ENCODE measurements at regions not wholly inside any gene's neighbourhood (a gene's known extent, or its start where the extent isn't known, plus 50 kb on each side); places are given as distances from the start of the nearest gene placed in this dataset.
"Not testable (repeated sequence)": the region's sequence is repeated elsewhere in the genome, so short reads cannot be mapped to it uniquely, and the experiment has no call there.

DNA sequence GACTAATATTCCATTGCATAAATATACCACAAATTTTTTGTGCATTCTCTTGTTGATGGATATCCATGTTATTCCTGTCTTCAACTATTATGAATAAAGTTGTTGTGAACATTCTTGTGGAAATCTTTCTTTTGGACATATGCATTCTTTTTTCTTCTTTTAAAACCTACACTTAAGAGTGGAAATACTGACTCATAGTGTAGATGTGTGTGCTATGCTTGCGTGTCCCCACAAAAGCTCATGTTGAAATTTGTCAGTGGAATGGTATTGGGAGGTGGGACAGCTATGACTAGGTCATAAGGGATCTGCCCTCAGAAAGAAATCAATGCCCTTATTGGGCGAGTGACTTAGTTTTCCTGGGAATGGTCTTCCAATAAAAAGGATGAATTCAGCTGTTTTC, 203.6 kb upstream of the PRSS58 start:
- no peak for DNase-seq

DNA sequence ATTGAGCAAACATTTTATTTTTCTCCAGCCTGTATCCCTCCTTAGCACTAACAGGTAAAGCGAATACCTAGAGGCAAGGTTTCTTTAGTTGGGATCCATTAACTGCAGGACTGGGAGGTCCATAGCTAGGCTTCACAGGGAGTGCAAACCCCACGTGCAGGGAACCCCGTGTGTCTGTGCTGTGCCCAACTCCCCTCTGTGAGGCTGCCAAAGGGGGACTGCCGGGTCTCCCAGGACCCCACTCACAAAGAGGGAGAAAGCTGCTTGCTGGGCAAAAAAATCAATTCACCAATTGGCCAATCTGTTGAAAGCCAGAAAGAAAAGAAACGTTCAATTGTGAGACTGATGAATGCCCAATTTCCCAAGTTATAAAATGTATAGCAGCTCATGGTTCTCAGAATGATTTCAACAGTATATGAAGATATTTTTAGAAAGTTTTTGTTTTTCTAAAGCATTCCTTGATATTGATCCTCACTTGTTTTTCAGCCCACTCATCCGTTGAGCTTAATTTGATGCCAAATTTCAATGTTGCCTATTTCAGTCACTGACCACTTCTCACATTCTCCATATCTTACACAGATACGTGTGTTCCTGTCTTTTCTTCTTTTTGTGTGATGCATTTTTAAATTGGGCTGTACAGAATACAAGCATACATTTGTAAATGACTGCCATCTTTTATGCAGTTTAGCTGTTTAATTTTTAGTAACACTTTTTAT, 202.7 kb upstream of the PRSS58 start:
- DNase-seq: no peak

DNA sequence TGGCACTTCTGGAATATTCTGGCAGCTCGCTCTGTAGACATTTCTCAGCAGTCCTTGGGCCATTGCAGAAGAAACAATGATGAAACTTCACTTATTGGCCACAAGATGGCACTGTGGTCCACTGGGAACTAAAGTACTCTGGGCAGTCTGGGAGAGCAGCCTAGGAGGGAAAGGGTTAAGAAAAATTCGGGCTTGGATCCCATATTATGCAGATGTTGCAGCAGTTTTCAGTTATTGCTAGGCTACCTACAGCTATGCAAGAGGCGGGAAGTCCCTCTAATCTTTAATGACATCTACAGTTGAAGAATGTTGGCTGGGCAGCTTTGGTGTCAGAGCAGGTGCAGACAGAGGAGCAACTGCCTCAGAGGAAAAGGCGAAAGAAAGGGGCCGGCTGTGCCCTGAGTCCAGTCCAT, 201.7 kb upstream of the PRSS58 start:
- no peak for DNase-seq

DNA sequence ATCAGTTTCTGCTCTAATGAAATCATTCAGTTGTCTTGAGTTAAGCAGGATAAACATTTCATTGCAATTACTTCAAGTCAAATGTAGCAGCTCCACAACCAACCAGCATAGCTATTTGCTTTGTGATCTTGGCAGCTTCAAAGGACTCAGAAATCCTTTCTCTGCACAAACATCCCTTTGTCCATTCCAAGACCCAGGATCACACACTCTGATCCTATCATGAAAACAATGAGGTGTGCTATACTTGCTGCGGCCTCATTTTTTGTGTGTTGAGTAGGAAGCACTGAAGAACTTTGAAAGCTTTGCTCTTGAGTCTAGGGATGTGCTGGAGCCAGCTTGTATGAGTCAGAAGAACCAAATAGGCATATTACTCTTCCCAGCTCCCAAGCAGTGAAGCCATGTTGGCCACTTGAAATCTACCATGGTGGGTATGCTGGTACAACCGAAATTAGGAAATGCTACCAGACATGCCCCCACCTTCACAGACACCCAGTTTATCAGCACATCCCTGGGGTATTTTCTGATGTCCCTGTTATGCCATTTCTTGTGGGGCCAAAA, 199.4 kb upstream of the PRSS58 start:
- DNase-seq: no peak

DNA sequence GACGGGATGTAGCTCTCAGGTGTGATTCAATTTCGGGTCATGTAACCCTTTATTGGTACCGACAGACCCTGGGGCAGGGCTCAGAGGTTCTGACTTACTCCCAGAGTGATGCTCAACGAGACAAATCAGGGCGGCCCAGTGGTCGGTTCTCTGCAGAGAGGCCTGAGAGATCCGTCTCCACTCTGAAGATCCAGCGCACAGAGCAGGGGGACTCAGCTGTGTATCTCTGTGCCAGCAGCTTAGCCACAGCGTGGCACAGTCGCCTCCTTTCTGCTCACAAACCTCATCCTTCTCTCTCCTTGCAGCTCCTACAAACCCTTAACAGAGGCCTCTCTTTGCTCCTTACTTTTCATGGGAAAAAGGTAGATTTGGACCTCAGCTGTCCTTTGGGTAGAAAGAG, 197.5 kb upstream of the PRSS58 start:
- no peak for DNase-seq

DNA sequence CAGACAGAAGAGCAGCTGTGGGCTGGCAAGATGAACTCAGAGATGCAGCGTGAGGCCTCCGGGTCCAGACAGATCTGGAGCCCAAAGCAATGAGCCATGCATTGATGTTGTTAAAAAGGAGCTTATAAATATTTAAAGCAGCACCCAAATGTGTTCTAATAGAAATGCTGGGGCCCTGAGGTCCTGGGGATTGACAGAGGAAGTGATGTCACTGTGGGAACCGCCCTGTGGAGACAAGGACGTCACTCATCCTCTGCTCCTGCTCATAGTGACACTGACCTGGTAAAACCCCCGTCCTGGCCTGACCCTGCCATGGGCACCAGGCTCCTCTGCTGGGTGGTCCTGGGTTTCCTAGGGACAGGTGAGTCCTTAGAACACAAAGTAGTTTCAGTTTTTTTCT, 197.0 kb upstream of the PRSS58 start:
- DNase-seq: no peak

DNA sequence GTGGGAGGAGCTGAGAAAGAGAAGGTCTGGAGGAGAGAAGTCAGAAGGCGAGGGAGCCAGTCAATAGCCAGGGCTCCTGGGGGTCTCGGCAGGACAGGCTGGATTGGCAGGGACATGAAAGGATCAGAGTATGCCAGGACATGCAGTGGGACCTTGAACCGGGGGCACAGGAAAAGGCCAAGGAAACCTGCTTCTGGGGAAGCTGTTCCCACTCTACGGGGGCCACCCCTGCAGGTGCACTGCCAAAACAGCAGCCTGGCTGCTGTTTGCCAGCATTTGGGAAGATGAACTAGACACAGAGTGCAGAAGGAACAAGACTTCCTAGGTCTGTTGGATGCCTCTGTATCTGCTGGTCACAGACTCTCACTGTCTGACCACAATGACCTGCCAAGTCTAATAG, 194.9 kb upstream of the PRSS58 start:
- no peak for DNase-seq

DNA sequence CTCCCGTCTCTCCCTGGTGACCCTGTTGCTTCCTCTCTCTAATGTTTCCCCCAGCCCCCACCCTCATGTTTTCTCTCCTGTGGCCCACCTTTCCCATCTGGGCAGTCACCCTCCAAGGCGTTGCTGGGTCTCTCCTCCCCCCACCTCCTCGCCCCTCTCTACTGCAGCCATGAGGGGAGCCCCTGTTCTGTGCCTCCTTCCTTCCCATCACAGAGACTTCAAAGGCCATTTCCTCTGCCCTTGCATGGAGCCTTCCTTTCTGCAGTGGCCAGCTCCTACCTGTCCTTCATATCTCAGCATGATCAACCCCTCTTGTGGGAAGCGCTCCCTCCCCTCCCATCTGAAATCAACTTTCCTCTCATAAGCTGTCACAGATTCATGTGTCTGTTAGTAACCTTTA, 194.0 kb upstream of the PRSS58 start:
- no peak for DNase-seq

DNA sequence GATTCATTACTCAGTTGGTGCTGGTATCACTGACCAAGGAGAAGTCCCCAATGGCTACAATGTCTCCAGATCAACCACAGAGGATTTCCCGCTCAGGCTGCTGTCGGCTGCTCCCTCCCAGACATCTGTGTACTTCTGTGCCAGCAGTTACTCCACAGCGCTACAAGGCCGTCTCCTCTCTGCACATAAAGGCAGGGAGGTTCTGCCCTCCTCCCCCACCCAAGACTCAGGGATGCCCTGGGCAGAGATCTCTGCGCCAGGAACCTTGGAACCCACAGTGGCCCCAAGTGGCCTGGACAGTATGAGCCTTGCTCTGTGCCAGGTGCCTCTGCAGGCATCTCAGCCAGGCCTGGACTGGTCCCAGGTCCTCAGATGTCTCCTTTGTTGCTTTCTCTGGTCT, 193.4 kb upstream of the PRSS58 start:
- no peak for DNase-seq

DNA sequence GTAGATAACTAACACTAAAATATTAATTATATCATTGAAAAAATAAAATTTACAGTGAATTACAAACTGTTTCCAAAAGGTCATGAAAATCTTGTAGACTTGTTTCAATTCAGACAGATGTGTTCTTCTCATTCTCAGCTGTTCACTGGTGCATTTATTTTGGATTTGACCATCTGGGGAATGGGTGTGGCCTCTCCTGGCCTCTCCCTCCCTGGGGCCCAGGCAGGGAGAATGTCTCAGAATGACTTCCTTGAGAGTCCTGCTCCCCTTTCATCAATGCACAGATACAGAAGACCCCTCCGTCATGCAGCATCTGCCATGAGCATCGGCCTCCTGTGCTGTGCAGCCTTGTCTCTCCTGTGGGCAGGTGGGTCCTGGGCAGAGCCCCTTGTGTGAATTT, 192.8 kb upstream of the PRSS58 start:
- no peak for DNase-seq

DNA sequence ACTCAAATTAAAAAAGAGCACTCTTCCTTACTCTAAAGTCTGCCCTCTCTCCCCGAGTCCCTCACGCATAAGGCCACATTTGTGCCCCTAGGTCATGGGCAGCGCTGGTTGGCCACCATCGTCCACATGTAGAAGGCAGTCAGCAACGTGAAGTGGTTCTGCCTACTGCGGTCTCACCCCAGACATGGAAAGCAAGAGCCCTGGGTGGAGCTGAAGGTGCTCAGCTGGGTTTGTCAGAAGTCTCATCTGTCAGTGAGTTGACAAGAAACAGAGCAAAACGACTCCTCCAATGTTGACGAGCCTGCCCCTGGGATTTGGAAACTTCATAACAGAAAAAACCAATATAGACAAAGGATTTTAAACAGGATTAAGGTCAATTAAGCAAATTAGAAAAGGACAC, 192.3 kb upstream of the PRSS58 start:
- DNase-seq: no peak

DNA sequence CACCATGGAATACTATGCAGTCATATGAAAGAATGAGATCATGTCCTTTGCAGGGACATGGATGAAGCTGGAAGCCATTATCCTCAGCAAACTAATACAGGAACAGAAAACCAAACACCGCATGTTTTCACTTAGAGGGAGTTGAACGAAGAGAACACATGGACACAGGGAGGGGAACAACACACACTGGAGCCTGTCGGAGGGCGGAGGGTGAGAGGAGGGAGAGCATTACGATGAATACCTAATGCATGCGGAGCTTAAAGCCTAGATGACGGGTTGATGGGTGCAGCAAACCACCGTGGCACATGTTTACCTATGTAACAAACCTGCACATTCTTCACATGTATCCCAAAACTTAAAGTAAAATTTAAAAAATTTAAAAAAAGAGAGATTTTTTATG, 191.0 kb upstream of the PRSS58 start:
- DNase-seq: not testable (repeated sequence)

DNA sequence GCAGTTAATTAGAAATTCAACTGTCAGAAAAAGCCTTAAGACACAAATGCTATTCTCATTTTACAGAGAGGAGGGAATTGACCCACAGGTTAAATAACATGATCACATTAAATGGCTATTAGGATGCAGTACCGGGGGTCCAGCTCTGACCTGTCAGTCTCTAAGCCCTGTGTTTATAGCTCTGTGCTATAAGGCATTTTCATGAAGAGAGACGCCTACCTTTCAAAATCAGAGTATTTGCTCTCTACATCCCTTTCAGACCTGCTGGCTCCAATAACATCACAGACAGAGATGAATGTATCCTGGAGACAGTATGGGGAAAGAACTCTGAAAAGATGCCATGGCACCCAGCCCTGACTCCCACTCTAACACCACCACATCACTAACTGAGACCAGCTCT, 189.9 kb upstream of the PRSS58 start:
- no peak for DNase-seq

DNA sequence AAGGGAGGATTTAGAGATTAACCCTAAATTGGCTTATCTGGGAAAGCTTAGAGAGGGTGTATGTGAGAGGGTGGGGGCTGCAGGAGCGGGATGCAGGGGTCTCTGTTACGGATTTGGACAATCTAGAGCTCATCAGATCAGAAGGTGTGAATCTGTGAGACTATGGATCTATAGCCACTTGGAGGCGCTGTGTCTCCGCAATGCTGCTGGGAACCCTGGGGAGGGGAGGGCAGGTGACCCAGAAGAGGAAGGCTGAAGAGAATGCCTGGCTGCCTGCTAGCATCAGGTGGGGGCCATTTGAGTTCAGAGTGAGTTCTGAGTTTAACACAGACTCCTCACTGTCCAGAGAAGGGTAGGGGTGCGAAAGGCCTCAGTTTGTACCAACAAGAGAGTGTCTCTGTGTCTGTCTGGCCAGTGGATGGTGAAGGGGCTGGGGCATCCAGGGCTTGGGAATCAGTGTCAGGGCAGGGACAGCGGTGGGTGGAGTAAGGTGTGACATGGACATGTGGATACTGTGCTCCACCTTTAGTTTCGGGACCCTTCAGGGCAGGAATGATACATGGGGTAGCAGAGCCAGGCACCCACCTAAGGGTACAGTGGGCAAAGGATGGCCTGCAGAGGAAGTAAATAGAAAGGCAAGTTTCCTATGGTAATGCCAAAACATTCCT, 187.3 kb upstream of the PRSS58 start:
- no peak for DNase-seq

DNA sequence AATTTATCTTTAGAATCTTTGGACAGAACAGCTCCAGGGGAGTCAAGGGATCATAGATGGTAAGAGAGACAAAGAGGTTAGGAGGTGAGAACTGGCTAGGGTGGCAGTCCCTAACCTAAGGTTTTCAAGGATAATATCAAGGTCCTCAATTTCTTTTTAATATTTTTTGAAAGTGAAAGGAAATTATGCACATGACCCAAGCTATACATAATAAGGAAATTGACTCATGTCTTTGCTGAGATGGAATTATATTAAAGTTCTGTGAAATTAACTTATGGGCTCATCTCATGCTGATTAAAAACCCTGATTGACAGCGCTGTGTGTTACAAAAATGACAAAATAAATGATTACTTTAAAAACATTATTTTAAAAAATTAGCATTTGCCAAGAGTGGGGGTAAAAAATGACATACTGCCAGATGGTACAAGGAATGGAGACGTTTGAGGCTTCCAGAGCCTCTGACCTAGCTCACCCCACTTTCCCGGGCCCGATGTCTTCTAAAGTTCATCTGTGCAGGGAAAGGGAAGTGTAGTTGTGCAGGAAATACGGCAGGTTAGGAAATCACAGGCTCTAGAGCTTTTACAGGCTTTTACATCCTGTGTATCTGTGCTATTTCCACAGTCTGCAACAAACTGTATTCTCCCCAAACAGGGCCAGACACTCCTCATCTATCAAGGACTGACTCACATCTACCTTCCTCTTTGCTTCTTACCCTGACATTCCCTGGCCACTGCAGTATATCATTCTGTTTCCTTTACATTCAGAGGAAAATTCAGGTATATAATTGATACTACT, 185.6 kb upstream of the PRSS58 start:
- DNase-seq: no peak

DNA sequence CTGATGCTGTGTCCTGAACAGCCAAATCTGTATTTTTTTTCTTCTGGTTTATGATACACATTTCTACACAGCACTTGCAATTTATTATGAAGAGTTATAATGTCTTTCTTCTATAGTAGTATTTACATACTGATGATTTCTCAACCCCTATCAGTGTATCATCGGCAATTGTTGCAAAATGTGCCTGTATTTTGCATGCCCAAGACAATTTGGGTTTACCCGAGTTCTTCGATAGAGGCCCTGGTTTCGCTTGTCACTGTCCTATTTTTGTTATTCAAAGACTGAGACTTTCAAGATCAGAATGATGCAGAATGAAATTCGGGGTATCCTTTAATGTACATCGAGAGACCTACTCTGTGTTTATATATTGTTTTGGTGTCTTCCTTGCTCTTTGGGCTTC, 184.5 kb upstream of the PRSS58 start:
- no peak for DNase-seq

DNA sequence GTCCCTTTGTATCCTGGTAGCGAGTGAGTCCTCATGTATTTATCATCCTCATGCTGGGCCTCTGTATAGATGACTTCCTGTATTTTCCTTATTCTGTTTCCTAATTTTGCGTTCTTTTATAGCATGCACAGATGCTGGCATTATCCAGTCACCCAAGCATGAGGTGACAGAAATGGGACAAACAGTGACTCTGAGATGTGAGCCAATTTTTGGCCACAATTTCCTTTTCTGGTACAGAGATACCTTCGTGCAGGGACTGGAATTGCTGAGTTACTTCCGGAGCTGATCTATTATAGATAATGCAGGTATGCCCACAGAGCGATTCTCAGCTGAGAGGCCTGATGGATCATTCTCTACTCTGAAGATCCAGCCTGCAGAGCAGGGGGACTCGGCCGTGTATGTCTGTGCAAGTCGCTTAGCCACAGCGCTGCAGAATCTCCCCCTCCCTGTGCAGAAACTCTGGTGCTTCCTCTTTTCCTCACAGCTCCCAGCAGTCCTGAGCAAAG, 183.1 kb upstream of the PRSS58 start:
- DNase-seq: no peak

DNA sequence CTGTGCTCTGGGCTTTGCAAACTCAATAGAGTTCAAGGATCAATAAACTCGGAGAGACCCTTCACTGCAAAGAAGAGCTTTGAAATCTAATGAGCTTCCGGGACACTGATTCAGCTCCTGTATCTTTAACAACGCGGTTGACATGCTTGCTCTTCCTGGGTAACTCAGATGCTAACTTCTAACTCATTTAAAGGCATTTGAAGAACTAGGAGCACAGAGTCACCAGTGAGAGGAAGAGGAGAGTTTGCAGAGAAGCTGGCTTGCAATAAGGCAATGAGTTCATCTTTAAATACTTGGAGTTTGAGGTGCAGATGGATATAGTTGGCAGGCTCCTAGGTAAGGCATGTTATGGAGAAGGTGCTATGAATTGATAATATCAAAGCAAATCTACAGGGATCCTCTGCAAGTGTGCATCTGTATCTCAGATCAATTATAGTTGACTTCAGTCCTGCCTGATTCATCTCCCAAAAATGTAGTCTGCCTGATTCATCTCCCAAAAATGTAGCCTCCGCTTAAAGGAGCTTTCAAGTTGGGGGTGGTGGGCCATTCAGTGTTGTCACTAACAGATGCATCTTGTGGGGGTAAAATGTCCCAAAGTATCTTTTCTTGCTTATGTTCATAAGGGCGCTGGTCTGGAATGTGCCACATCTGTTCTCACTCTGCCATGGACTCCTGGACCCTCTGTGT, 182.5 kb upstream of the PRSS58 start:
- no peak for DNase-seq

DNA sequence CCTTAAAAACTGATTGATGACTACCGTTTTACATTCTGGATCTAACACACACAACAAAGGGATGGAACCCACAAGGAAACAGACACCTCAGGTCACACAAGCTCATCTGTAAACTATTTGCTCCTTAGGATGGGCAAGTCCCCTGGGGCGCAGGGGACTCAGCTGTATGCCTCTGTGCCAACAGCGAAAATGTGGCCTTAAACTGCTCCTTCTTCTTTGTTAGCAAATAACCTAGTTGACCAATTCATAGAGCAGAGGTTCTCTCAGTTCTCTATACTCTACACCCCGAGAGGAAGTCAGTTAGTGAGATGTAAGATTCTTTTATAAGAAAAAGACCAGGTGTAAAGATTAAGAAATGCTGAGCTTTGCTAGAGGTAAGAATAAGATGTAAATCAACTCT, 181.9 kb upstream of the PRSS58 start:
- no peak for DNase-seq

DNA sequence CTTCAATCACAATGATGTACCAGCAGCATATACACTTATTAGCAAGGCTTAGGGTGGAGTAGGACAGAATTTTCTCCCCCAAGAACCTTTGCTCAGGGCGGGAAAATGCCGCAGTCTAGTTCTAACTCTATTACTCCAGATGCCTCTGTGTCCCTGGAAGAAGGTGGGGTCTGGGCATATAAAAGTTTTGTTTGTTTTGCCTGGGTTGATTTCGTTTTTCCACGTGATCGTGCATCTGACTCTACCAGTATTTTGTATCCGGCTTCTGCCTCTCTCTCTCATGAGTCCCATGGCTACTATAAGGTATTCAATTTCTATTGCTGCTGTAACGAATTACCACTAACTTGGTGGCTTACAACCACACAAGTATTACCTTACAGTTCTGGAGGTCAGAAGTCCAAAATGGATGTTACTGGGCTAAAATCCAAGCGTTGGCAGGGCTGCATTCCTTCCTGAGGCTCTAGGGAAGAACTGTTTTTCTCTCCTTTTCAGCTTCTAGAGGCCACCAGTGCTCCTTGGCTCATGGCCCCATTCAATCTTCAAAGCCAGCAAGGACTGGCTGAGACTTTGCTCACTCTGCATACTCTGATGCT, 181.2 kb upstream of the PRSS58 start:
- DNase-seq: no peak

DNA sequence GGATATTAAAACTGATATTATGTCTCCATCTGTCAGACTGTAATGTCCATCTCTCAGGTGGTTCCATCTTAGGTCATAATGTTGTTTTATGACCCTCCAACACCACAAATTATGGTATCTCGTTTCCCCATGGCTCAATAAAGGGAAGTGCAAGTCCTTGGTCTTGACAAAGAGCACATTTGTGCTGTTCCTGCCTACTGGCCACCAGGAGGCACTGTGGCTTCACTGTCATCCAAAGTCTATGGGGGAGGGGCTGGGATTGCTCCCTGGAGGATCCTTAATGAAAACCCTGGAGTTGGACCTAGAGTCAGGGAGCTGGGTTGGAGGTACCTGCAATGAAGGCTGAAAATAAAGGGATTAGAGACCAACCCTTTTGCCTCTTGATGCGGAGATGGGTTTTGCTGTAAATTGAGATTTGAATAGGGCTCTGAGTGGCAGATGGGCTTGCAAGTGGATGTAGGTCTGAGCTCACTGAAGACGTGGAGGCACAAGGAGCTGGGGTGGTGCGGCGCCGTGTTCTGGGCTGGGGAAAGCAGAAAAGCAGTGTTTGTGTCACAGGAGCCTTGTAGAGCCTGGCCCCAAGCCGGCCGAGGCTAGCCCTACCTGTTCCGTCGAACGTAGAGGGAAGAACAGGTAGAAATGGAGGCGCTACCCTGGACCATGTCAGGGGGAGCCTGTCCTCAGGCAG, 180.5 kb upstream of the PRSS58 start:
- no peak for DNase-seq

DNA sequence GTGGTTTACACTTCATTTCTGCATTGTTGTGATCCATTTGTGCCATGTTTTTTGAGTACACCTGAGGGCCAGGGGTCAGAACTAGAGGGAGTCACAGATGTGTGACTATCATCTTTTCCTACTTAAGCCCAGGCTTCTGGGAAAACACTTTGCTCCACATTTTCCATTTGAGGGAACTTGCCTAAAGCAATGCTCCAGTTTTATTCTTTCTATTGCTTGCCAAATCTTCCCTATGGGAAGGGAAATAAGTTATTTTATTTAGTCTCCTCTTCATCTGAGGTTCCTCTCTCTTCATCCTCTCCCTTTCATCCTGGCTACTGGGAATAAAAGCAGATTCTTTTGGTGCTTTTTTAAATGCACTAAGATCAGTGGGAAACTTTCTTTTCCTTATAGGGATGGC, 179.9 kb upstream of the PRSS58 start:
- no peak for DNase-seq
